HG02884 (cell line): ENCODE measurements at regions not wholly inside any gene's neighbourhood (a gene's known extent, or its start where the extent isn't known, plus 50 kb on each side); places are given as distances from the start of the nearest gene placed in this dataset.
"Not testable (repeated sequence)": the region's sequence is repeated elsewhere in the genome, so short reads cannot be mapped to it uniquely, and the experiment has no call there.

Experiments
- ATAC-seq: cut with Tn5 transposase; IDR thresholded peaks from one replicate; pipeline ENCODE4 v1.9.1; 2021; ENCODE audit warnings: mild to moderate bottlenecking, moderate library complexity; ENCODE audit not compliant: unreplicated experiment

DNA sequence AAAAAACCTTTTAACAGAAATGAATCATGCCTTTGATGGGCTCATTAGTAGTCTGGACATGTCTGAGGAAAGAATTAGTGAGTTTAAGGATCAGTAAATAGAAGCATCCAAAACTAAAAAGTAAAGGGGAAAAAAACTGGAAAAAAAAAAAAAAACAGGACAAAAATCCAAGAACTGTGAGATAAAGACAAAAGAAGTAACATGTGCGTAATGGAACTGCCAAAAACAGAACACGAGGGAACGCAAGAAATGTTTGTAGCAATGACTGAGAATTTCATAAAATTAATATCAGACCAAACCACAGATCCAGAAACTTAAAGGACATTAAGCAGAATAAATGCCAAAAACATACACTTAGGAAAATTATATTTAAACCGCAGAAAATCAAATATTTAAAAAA, 77.4 kb downstream of the MS4A13 start:
- no peak for ATAC-seq

DNA sequence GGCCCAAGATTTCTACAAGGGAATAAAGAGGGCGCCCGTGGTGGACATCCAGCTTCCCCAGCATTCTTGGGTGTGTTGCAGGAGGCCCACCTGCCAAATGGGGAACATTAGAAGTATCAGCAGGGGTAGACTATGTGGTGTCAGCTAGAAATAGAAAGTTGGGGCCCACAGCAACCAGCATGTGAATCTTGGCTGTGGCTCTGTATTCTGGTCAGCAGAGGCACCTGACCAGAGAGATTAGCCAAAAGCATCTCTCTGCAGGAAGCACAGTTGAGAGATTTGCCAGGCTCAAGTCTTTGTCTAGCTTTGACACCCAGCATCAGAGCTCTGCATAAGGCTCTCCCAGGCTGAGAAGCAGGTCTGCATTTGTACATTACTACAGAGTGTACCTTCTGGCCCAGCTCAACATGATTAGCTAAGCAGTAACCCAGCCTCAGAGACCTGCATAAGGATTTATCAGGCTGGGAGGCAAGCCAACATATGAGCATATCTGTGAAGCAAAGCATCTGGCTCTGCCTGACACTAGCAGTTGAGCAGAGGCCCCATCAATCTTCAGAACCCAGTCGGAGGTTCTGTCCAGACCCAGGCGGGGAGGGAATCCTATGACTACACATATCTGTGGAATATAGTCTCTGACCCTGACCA, 79.9 kb downstream of the MS4A13 start:
- no peak for ATAC-seq

- ATAC-seq: no peak
Observed at GRCh38 chr11:60607483-60607882, 91.9 kb upstream of the MS4A8 start.

GRCh38 chr11:60609632-60610031, 89.8 kb upstream of the MS4A8 start:
- ATAC-seq: no peak

- ATAC-seq: no peak
Observed at GRCh38 chr11:60610702-60611101, 88.7 kb upstream of the MS4A8 start.

GRCh38 chr11:60615497-60615896, 83.9 kb upstream of the MS4A8 start:
- ATAC-seq: no peak

DNA sequence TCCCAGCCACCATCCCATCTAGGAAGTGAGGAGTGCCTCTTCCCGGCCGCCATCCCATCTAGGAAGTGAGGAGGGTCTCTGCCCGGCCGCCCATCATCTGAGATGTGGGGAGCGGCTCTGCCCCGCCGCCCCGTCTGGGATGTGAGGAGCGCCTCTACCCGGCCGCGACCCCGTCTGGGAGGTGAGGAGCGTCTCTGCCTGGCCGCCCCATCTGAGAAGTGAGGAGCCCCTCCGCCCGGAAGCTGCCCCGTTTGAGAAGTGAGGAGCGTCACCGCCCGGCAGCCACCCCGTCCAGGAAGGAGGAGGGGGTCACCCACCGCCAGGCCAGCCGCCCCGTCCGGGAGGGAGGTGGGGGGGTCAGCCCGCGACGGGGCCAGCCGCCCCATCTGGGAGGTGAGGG, 77.5 kb upstream of the MS4A8 start:
- ATAC-seq: not testable (repeated sequence)

GRCh38 chr11:60622776-60623175, 76.6 kb upstream of the MS4A8 start:
- not testable (repeated sequence) for ATAC-seq

- no peak for ATAC-seq
Observed at GRCh38 chr11:60625262-60625661, 74.2 kb upstream of the MS4A8 start.

- no peak for ATAC-seq
Observed at GRCh38 chr11:60629399-60629798, 70.0 kb upstream of the MS4A8 start.

GRCh38 chr11:60631944-60632343, 67.5 kb upstream of the MS4A8 start:
- no peak for ATAC-seq

GRCh38 chr11:60633645-60634044, 65.8 kb upstream of the MS4A8 start:
- ATAC-seq: peak; percentile 60

DNA sequence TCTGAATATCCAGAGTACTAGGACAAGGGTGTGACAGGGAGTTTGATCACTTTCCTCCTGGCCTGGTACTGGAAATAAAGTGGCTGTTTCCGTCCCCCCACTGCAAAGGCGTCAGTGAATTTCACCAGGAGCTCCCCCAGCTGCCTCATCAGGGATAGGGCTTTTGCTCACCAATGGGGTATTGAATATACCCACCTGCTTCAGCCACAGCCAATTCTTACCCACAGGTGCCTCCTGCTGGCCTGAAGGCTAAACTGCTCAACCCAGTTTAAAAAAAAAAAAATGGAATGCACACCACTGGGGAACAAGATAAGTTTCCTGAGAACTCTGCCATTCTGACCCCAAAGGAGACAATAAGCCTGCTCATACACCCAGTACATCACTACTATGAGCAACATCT, 65.3 kb upstream of the MS4A8 start:
- peak; percentile 46 for ATAC-seq

GRCh38 chr11:60641940-60642339, 57.5 kb upstream of the MS4A8 start:
- no peak for ATAC-seq

- no peak for ATAC-seq
Observed at GRCh38 chr11:60647087-60647486, 52.3 kb upstream of the MS4A8 start.
